Stomach smooth muscle (tissue), 2 donors: ENCODE measurements at regions not wholly inside any gene's neighbourhood (a gene's known extent, or its start where the extent isn't known, plus 50 kb on each side); places are given as distances from the start of the nearest gene placed in this dataset.

Source experiments
- H3K27ac ChIP-seq: one replicate; pipeline ENCODE4 v1.7.0; 2013; ENCODE audit warnings: mild to moderate bottlenecking, low read length, inconsistent platforms
- H3K27me3 ChIP-seq, 2 donors: one replicate each; pipeline ENCODE4 v1.7.0; 2013; ENCODE audit warnings: low read length in 2 of 2; ENCODE audit not compliant: insufficient read depth in 2 of 2, control insufficient read depth in 1 of 2
- H3K36me3 ChIP-seq, 2 donors: one replicate each; pipeline ENCODE4 v1.7.0; 2013; ENCODE audit warnings: low read length in 2 of 2; ENCODE audit not compliant: control insufficient read depth in 2 of 2, insufficient read depth in 2 of 2
- H3K4me1 ChIP-seq: one replicate; pipeline ENCODE4 v1.7.0; 2013; ENCODE audit warnings: low read length; ENCODE audit not compliant: control insufficient read depth, insufficient read depth
- H3K4me3 ChIP-seq, 2 donors: one replicate each; pipeline ENCODE4 v1.7.0; 2013; ENCODE audit warnings: low read length in 2 of 2
- H3K9ac ChIP-seq, 2 donors: one replicate each; pipeline ENCODE4 v1.7.0; 2013; ENCODE audit warnings: low read length in 2 of 2, mild to moderate bottlenecking in 1 of 2
- H3K9me3 ChIP-seq, 2 donors: one replicate each; pipeline ENCODE4 v1.7.0; 2013; ENCODE audit warnings: low read length in 2 of 2; ENCODE audit not compliant: control insufficient read depth in 2 of 2
- donor health status: healthy.
- donor health status: Pancreatic carcinoma.

- Histone ChIP-seq H3K27ac (no peak overlapping the region), H3K27me3 (no peaks in the 10 kb centered on the region), H3K9ac (no peak overlapping the region), H3K9me3 (no peaks in the 10 kb centered on the region), H3K4me1 (peaks cover 11% of the 10 kb centered on the region), H3K4me3 (no peak overlapping the region), H3K36me3 (no peaks in the 10 kb centered on the region)
Observed at GRCh38 chr12:98126637-98127335, 388.6 kb upstream of the TMPO start.

GRCh38 chr12:98127336-98127679 lies 388.1 kb upstream of the TMPO start:
- Histone ChIP-seq H3K9ac (no peak overlapping the region), H3K36me3 (no peaks in the 10 kb centered on the region), H3K27me3 (no peaks in the 10 kb centered on the region), H3K27ac (no peak overlapping the region), H3K4me1 (peaks cover 11% of the 10 kb centered on the region), H3K4me3 (no peak overlapping the region), H3K9me3 (no peaks in the 10 kb centered on the region)

GRCh38 chr12:98127854-98128253 lies 387.5 kb upstream of the TMPO start:
- Histone ChIP-seq H3K4me1 (peaks cover 9% of the 10 kb centered on the region), H3K9me3 (no peaks in the 10 kb centered on the region), H3K9ac (no peak overlapping the region), H3K27ac (no peak overlapping the region), H3K27me3 (no peaks in the 10 kb centered on the region), H3K4me3 (no peak overlapping the region), H3K36me3 (no peaks in the 10 kb centered on the region)

- no peak overlapping the region for H3K9ac ChIP-seq
- H3K9me3 ChIP-seq, result no peaks in the 10 kb centered on the region
- H3K36me3 ChIP-seq, result no peaks in the 10 kb centered on the region
- no peak overlapping the region for H3K27ac ChIP-seq
- H3K4me3 ChIP-seq, result no peak overlapping the region
- no peaks in the 10 kb centered on the region for H3K27me3 ChIP-seq
- H3K4me1 ChIP-seq, result no peaks in the 10 kb centered on the region
Observed at GRCh38 chr12:98136544-98136943, 378.8 kb upstream of the TMPO start.

GRCh38 chr12:98137278-98137677 lies 378.1 kb upstream of the TMPO start:
- Histone ChIP-seq H3K9me3 (no peaks in the 10 kb centered on the region), H3K27ac (no peak overlapping the region), H3K36me3 (no peaks in the 10 kb centered on the region), H3K4me1 (no peaks in the 10 kb centered on the region), H3K9ac (no peak overlapping the region), H3K4me3 (no peak overlapping the region), H3K27me3 (no peaks in the 10 kb centered on the region)

- Histone ChIP-seq H3K9ac (no peak overlapping the region), H3K4me1 (no peaks in the 10 kb centered on the region), H3K4me3 (no peak overlapping the region)
Observed at GRCh38 chr12:98144953-98145352, 370.4 kb upstream of the TMPO start.

GRCh38 chr12:98146043-98146442 lies 369.3 kb upstream of the TMPO start:
- Histone ChIP-seq H3K36me3 (no peaks in the 10 kb centered on the region), H3K9ac (no peak overlapping the region), H3K9me3 (no peaks in the 10 kb centered on the region), H3K27ac (no peak overlapping the region), H3K4me3 (no peak overlapping the region), H3K4me1 (no peaks in the 10 kb centered on the region), H3K27me3 (no peaks in the 10 kb centered on the region)

More at GRCh38 chr12:98144953-98145352, 370.4 kb upstream of the TMPO start:
- H3K36me3 ChIP-seq, result no peaks in the 10 kb centered on the region
- H3K27me3 ChIP-seq, result no peaks in the 10 kb centered on the region
- H3K27ac ChIP-seq, result no peak overlapping the region
- H3K9me3 ChIP-seq, result no peaks in the 10 kb centered on the region

- no peaks in the 10 kb centered on the region for H3K27me3 ChIP-seq
Observed at GRCh38 chr12:98146487-98146886, 368.9 kb upstream of the TMPO start.

GRCh38 chr12:98149270-98149669 lies 366.1 kb upstream of the TMPO start:
- Histone ChIP-seq H3K9ac (no peak overlapping the region), H3K4me1 (no peaks in the 10 kb centered on the region), H3K4me3 (no peak overlapping the region), H3K27me3 (no peaks in the 10 kb centered on the region), H3K36me3 (no peaks in the 10 kb centered on the region), H3K9me3 (no peaks in the 10 kb centered on the region), H3K27ac (no peak overlapping the region)

More at GRCh38 chr12:98146487-98146886, 368.9 kb upstream of the TMPO start:
- Histone ChIP-seq H3K36me3 (no peaks in the 10 kb centered on the region), H3K27ac (no peak overlapping the region), H3K4me1 (no peaks in the 10 kb centered on the region), H3K9ac (no peak overlapping the region), H3K9me3 (no peaks in the 10 kb centered on the region), H3K4me3 (no peak overlapping the region)

GRCh38 chr12:98149691-98150210 lies 365.6 kb upstream of the TMPO start:
- Histone ChIP-seq H3K27me3 (no peaks in the 10 kb centered on the region), H3K27ac (no peak overlapping the region)

GRCh38 chr12:98151105-98151590 lies 364.2 kb upstream of the TMPO start:
- Histone ChIP-seq H3K36me3 (no peaks in the 10 kb centered on the region), H3K9me3 (no peaks in the 10 kb centered on the region), H3K4me1 (no peaks in the 10 kb centered on the region), H3K27me3 (no peaks in the 10 kb centered on the region), H3K9ac (no peak overlapping the region), H3K4me3 (no peak overlapping the region), H3K27ac (no peak overlapping the region)

More at GRCh38 chr12:98149691-98150210, 365.6 kb upstream of the TMPO start:
- Histone ChIP-seq H3K36me3 (no peaks in the 10 kb centered on the region), H3K4me3 (no peak overlapping the region), H3K9me3 (no peaks in the 10 kb centered on the region), H3K9ac (no peak overlapping the region), H3K4me1 (no peaks in the 10 kb centered on the region)
